PC-9 (cell line): ENCODE measurements at regions not wholly inside any gene's neighbourhood (a gene's known extent, or its start where the extent isn't known, plus 50 kb on each side); places are given as distances from the start of the nearest gene placed in this dataset.

Experiments
- BruUV-seq: library from RNA; stranded (reverse); fragments of 400-500 nt; replicated peaks from 2 replicates; lab custom pipeline; 2021; lab: Mats Ljungman, UMichigan
- CTCF ChIA-PET: fragments of 300-600 bp; sonication (Branson Sonifier 250); formaldehyde crosslinking; loops from one replicate; lab custom pipeline; 2022; ENCODE audit warnings: antibody characterized with exemption; lab: Charles Lee
- POLR2A ChIA-PET: fragments of 300-600 bp; sonication (Branson Sonifier 250); formaldehyde crosslinking; loops from one replicate; lab custom pipeline; 2022; ENCODE audit warnings: antibody characterized with exemption; ENCODE audit not compliant: unreplicated experiment; lab: Charles Lee
- DNase-seq, 2 experiments: peaks; one replicate each; pipeline versions ENCODE4 v3.0.0 to v3.0.0-alpha.2; 2015 to 2022; ENCODE audit warnings: mixed read lengths in 1 of 2
- H2AFZ ChIP-seq: fragments of 200-600 bp; sonication (generic); 2 replicates; pipeline ENCODE4 v1.8.1; 2017; ENCODE audit warnings: antibody characterized with exemption
- H3F3A ChIP-seq: fragments of 200-600 bp; sonication (generic); 2 replicates; pipeline ENCODE4 v1.8.1; 2017; ENCODE audit warnings: antibody characterized with exemption, mild to moderate bottlenecking, low read depth; ENCODE audit not compliant: insufficient read depth
- H3K27ac ChIP-seq: fragments of 200-600 bp; sonication (generic); 2 replicates; pipeline ENCODE4 v1.6.1; 2016; ENCODE audit warnings: mixed run types
- H3K27me3 ChIP-seq: fragments of 200-600 bp; sonication (generic); 2 replicates; pipeline ENCODE4 v1.6.1; 2016; ENCODE audit warnings: low read depth, mixed run types; ENCODE audit not compliant: insufficient read depth
- H3K36me3 ChIP-seq: fragments of 200-600 bp; sonication (generic); 2 replicates; pipeline ENCODE4 v1.6.1; 2016; ENCODE audit warnings: low read depth, mixed run types
- H3K4me1 ChIP-seq: fragments of 200-600 bp; sonication (generic); replicated peaks from 2 replicates; pipeline ENCODE4 v1.6.1; 2016; ENCODE audit warnings: mixed run types; ENCODE audit not compliant: insufficient read depth
- H3K4me2 ChIP-seq: fragments of 200-600 bp; sonication (generic); 2 replicates; pipeline ENCODE4 v1.6.1; 2017; ENCODE audit warnings: mixed run types
- H3K4me3 ChIP-seq: fragments of 200-600 bp; sonication (generic); 2 replicates; pipeline ENCODE4 v1.6.1; 2016; ENCODE audit warnings: mixed run types
- H3K79me2 ChIP-seq: fragments of 200-600 bp; sonication (generic); 2 replicates; pipeline ENCODE4 v1.6.1; 2017; ENCODE audit warnings: low read depth, mixed run types
- H3K9me2 ChIP-seq: fragments of 200-600 bp; sonication (generic); 2 replicates; pipeline ENCODE4 v1.8.1; 2017; ENCODE audit warnings: mild to moderate bottlenecking; ENCODE audit not compliant: insufficient read depth
- H3K9me3 ChIP-seq: fragments of 200-600 bp; sonication (generic); 2 replicates; pipeline ENCODE4 v1.8.1; 2016; ENCODE audit warnings: low read depth; ENCODE audit not compliant: insufficient read depth
- H4K20me1 ChIP-seq: fragments of 200-600 bp; sonication (generic); 2 replicates; pipeline ENCODE4 v1.8.1; 2017; ENCODE audit not compliant: insufficient read depth
- CTCF ChIP-seq: fragments of 200-600 bp; sonication (generic); conservative IDR thresholded peaks from 2 replicates; pipeline ENCODE4 v1.6.1; 2017; ENCODE audit warnings: mixed run types, antibody characterized with exemption, mild to moderate bottlenecking, moderate library complexity
- EZH2 ChIP-seq: fragments of 200-600 bp; sonication (generic); IDR thresholded peaks from 2 replicates; pipeline ENCODE4 v1.8.0; 2017; ENCODE audit warnings: antibody characterized with exemption, low read depth
- intact Hi-C: fragments of 100-400 bp; cut with micrococcal nuclease; formaldehyde crosslinking; loops from one replicate; pipeline ENCODE4 v1.10.0; 2022; ENCODE audit not compliant: unreplicated experiment

GRCh38 chr16:54409982-54410381 lies 123.4 kb upstream of the IRX3 start:
- TF ChIP-seq EZH2 (no peak), CTCF (no peak)
- Histone ChIP-seq H3K27me3 (no peaks in the 10 kb centered on the region), H3K27ac (no peak overlapping the region), H3F3A (no peaks in the 10 kb centered on the region; the same call in 1 of the 2 replicates), H3K36me3 (no peaks in the 10 kb centered on the region), H3K9me2 (no peaks in the 10 kb centered on the region), H3K4me1 (no peaks in the 10 kb centered on the region), H3K9me3 (no peaks in the 10 kb centered on the region), H2AFZ (no peak overlapping the region), H3K4me2 (no peak overlapping the region), H3K79me2 (no peaks in the 10 kb centered on the region), H4K20me1 (no peaks in the 10 kb centered on the region), H3K4me3 (no peak overlapping the region)
- no TSS peak for BruUV-seq
- POLR2A ChIA-PET = no interaction called here
- DNase-seq = no peak
- CTCF ChIA-PET = no interaction called here
- intact Hi-C loops = no loop called here

GRCh38 chr16:54407596-54407995 lies 121.0 kb upstream of the IRX3 start:
- no peak for TF ChIP-seq EZH2
- no peak for TF ChIP-seq CTCF
- ChIA-PET POLR2A (no interaction called here), CTCF (no interaction called here)
- Histone ChIP-seq H3K4me1 (no peaks in the 10 kb centered on the region), H3K9me2 (no peaks in the 10 kb centered on the region), H3K79me2 (no peaks in the 10 kb centered on the region), H3F3A (no peaks in the 10 kb centered on the region; the same call in 1 of the 2 replicates), H3K27ac (no peak overlapping the region), H3K36me3 (no peaks in the 10 kb centered on the region), H2AFZ (no peak overlapping the region), H4K20me1 (no peaks in the 10 kb centered on the region), H3K4me3 (no peak overlapping the region), H3K9me3 (no peaks in the 10 kb centered on the region), H3K27me3 (no peaks in the 10 kb centered on the region), H3K4me2 (no peak overlapping the region)
- no peak for DNase-seq
- no TSS peak for BruUV-seq
- intact Hi-C loops = no loop called here

- no peaks in the 10 kb centered on the region for H3K4me1 ChIP-seq
- H3K4me3 ChIP-seq = no peak overlapping the region
- no peak overlapping the region for H2AFZ ChIP-seq
- no peaks in the 10 kb centered on the region for H3K27me3 ChIP-seq
- no TSS peak for BruUV-seq
- no peaks in the 10 kb centered on the region for H4K20me1 ChIP-seq
- H3K9me3 ChIP-seq = no peaks in the 10 kb centered on the region
- ChIA-PET CTCF (no interaction called here), POLR2A (no interaction called here)
- H3K27ac ChIP-seq = no peak overlapping the region
- H3K36me3 ChIP-seq = no peaks in the 10 kb centered on the region
- H3K9me2 ChIP-seq = no peaks in the 10 kb centered on the region
- H3K79me2 ChIP-seq = no peaks in the 10 kb centered on the region
- H3K4me2 ChIP-seq = no peak overlapping the region
- intact Hi-C loops = no loop called here
- TF ChIP-seq CTCF (no peak), EZH2 (no peak)
- no peak for DNase-seq
- H3F3A ChIP-seq = no peaks in the 10 kb centered on the region; the same call in 1 of the 2 replicates
These were observed 118.9 kb upstream of the IRX3 start for GRCh38 chr16:54405478-54405877.
